AG04449 (cell line): ENCODE measurements at regions not wholly inside any gene's neighbourhood (a gene's known extent, or its start where the extent isn't known, plus 50 kb on each side); places are given as distances from the start of the nearest gene placed in this dataset.
"Not testable (repeated sequence)": the region's sequence is repeated elsewhere in the genome, so short reads cannot be mapped to it uniquely, and the experiment has no call there.

Source experiments
- CTCF ChIA-PET: fragments of 350-600 bp; formaldehyde crosslinking; extraction: SDS; loops from one replicate; lab custom pipeline; 2021; ENCODE audit warnings: antibody characterized with exemption; lab: Yijun Ruan, JAX
- POLR2A ChIA-PET: fragments of 400-600, 350-600 bp; formaldehyde crosslinking; extraction: SDS; loops from one replicate; lab custom pipeline; 2020; ENCODE audit warnings: antibody characterized with exemption, inconsistent platforms; lab: Yijun Ruan, JAX
- DNase-seq: peaks from one replicate; pipeline ENCODE4 v3.0.0-alpha.2; 2010; ENCODE audit warnings: low read depth, low spot score
- H3K4me3 ChIP-seq: 2 replicates; pipeline ENCODE4 v1.5.1; 2011; ENCODE audit warnings: low read depth, mild to moderate bottlenecking, control low read depth, low read length
- CTCF ChIP-seq: IDR thresholded peaks from one replicate; pipeline ENCODE4 v1.5.1; 2011; ENCODE audit warnings: mild to moderate bottlenecking, moderate library complexity, low read length, control low read depth, inconsistent platforms; ENCODE audit not compliant: insufficient read depth; ENCODE audit errors: missing control alignments

GRCh38 chr16:46427340-46428107 lies 193.7 kb downstream of the SHCBP1 start:
- CTCF ChIA-PET = no interaction called here
- POLR2A ChIA-PET = no interaction called here
- no peak overlapping the region for H3K4me3 ChIP-seq
- DNase-seq = no peak
- no peak for TF ChIP-seq CTCF

GRCh38 chr16:46426336-46426735 lies 194.8 kb downstream of the SHCBP1 start:
- ChIA-PET POLR2A (no interaction called here), CTCF (no interaction called here)
- no peak for TF ChIP-seq CTCF
- no peak for DNase-seq
- H3K4me3 ChIP-seq = no peak overlapping the region

GRCh38 chr16:46404028-46404427 lies 217.2 kb downstream of the SHCBP1 start:
- CTCF ChIA-PET = no interaction called here
- no peak for TF ChIP-seq CTCF

GRCh38 chr16:46398559-46398958 lies 222.6 kb downstream of the SHCBP1 start:
- H3K4me3 ChIP-seq, POLR2A ChIA-PET, DNase-seq, CTCF ChIA-PET: not testable (repeated sequence)

More at GRCh38 chr16:46404028-46404427, 217.2 kb downstream of the SHCBP1 start:
- no peak for DNase-seq
- POLR2A ChIA-PET = no interaction called here
- no peak overlapping the region for H3K4me3 ChIP-seq

- H3K4me3 ChIP-seq, CTCF ChIA-PET, POLR2A ChIA-PET, DNase-seq: not testable (repeated sequence)
Measured at GRCh38 chr16:46396883-46397270, 224.3 kb downstream of the SHCBP1 start.

- DNase-seq, POLR2A ChIA-PET, CTCF ChIA-PET, H3K4me3 ChIP-seq: not testable (repeated sequence)
Measured at GRCh38 chr16:46396131-46396882, 224.9 kb downstream of the SHCBP1 start.

GRCh38 chr16:46395391-46395921 lies 225.7 kb downstream of the SHCBP1 start:
- CTCF ChIA-PET, POLR2A ChIA-PET, DNase-seq, H3K4me3 ChIP-seq: not testable (repeated sequence)

GRCh38 chr16:46394963-46395362 lies 226.2 kb downstream of the SHCBP1 start:
- POLR2A ChIA-PET, DNase-seq, CTCF ChIA-PET, H3K4me3 ChIP-seq: not testable (repeated sequence)

GRCh38 chr16:46394149-46394548 lies 227.0 kb downstream of the SHCBP1 start:
- CTCF ChIA-PET, POLR2A ChIA-PET, H3K4me3 ChIP-seq, DNase-seq: not testable (repeated sequence)

- DNase-seq, POLR2A ChIA-PET, CTCF ChIA-PET, H3K4me3 ChIP-seq: not testable (repeated sequence)
Measured at GRCh38 chr16:46392930-46393722, 228.1 kb downstream of the SHCBP1 start.

- POLR2A ChIA-PET, DNase-seq: not testable (repeated sequence)
Measured at GRCh38 chr16:46390660-46391462, 230.3 kb downstream of the SHCBP1 start.

More at GRCh38 chr16:46390660-46391462, 230.3 kb downstream of the SHCBP1 start:
- H3K4me3 ChIP-seq, CTCF ChIA-PET: not testable (repeated sequence)
